Aorta (tissue), 5 donors: ENCODE measurements at regions not wholly inside any gene's neighbourhood (a gene's known extent, or its start where the extent isn't known, plus 50 kb on each side); places are given as distances from the start of the nearest gene placed in this dataset.

ENCODE experiments used
- ATAC-seq: fragments of 200-7000 bp; cut with Tn5 transposase; one replicate; pipeline ENCODE4 v1.9.1; 2022; ENCODE audit warnings: moderate library complexity; ENCODE audit not compliant: low FRiP score
- DNase-seq, 2 donors: peaks; one replicate each; pipeline ENCODE4 v3.0.0-alpha.2; 2020
- H3K27ac ChIP-seq, 2 donors: one replicate each; pipeline ENCODE4 v1.5.1; 2013; ENCODE audit warnings: low read length in 2 of 2, mild to moderate bottlenecking in 2 of 2, moderate library complexity in 2 of 2, control low read depth in 1 of 2, inconsistent platforms in 1 of 2, low read depth in 1 of 2
- H3K27me3 ChIP-seq, 2 donors: one replicate each; pipeline ENCODE4 v1.6.1; 2013; ENCODE audit warnings: control low read depth in 1 of 2, low read length in 1 of 2, mild to moderate bottlenecking in 1 of 2, moderate library complexity in 1 of 2; ENCODE audit not compliant: insufficient read depth in 2 of 2, control insufficient read depth in 1 of 2
- H3K36me3 ChIP-seq, 2 donors: one replicate each; pipeline ENCODE4 v1.6.1; 2013; ENCODE audit warnings: control low read depth in 1 of 2, low read length in 1 of 2, mild to moderate bottlenecking in 1 of 2; ENCODE audit not compliant: insufficient read depth in 2 of 2, control insufficient read depth in 1 of 2
- H3K4me1 ChIP-seq, 2 donors: one replicate each; pipeline ENCODE4 v1.6.1; 2013; ENCODE audit warnings: low read length in 2 of 2, control low read depth in 1 of 2, mild to moderate bottlenecking in 1 of 2, moderate library complexity in 1 of 2; ENCODE audit not compliant: insufficient read depth in 2 of 2, control insufficient read depth in 1 of 2
- H3K4me3 ChIP-seq, 2 donors: one replicate each; pipeline ENCODE4 v1.5.1; 2013; ENCODE audit warnings: low read length in 2 of 2, control low read depth in 1 of 2, mild to moderate bottlenecking in 1 of 2
- H3K9me3 ChIP-seq: one replicate; pipeline ENCODE4 v1.6.1; 2013; ENCODE audit warnings: mild to moderate bottlenecking, low read length; ENCODE audit not compliant: control insufficient read depth
- WGBS, 2 donors: extraction: QIAGEN DNeasy Blood & Tissue Kit; methylation state at CpG; one replicate each; pipeline ENCODE4 v1.1.7; 2013; 5-methylcytosine and 5-hydroxymethylcytosine counted together
- intact Hi-C, 2 donors: fragments of 100-400 bp; cut with DNase I; formaldehyde crosslinking; loops; one replicate each; pipeline versions ENCODE4 v1.14.2 to v1.15.0; 2022
- donor health status: healthy with polysubstance abuse.
- donor health status: Bipolar disorder and iron deficiency.
- donor health status: DM: no; HTN: no; CAD: no.
- donor health status: DM: no; HTN: no; CAD: no.
- donor health status: DM: yes; HTN: yes; CAD: no.

- Histone ChIP-seq H3K36me3 (no peaks in the 10 kb centered on the region), H3K9me3 (no peaks in the 10 kb centered on the region), H3K4me1 (no peaks in the 10 kb centered on the region), H3K27ac (no peak overlapping the region), H3K4me3 (no peak overlapping the region), H3K27me3 (no peaks in the 10 kb centered on the region)
- DNase-seq, result no peak
- ATAC-seq, result no peak
- 47 to 69% methylated on average over 10 of the region's 10 CpGs for WGBS, 2 donors
- intact Hi-C loops, result loop anchor here in 1 of 2 donors (10.0 kb wide), 1 partner anchor 172 kb away; no protein-coding TSS in a partner anchor
Measured at GRCh38 chr15:33256874-33257273, 53.9 kb upstream of the RYR3 start.

GRCh38 chr15:33244471-33244870 lies 50.0 kb upstream of the FMN1 start:
- Histone ChIP-seq H3K9me3 (no peaks in the 10 kb centered on the region), H3K27me3 (no peaks in the 10 kb centered on the region), H3K4me1 (peaks cover 0 to 1% of the 10 kb centered on the region in 2 donors), H3K4me3 (no peak overlapping the region), H3K27ac (no peak overlapping the region), H3K36me3 (no peaks in the 10 kb centered on the region)
- ATAC-seq (no peak), DNase-seq (no peak)
- WGBS, 2 donors, result 15 to 29% methylated on average over 3 of the region's 3 CpGs
- intact Hi-C loops, result no loop called here
